Gastrocnemius medialis (tissue), 4 donors: ENCODE measurements at regions not wholly inside any gene's neighbourhood (a gene's known extent, or its start where the extent isn't known, plus 50 kb on each side); places are given as distances from the start of the nearest gene placed in this dataset.

Experiments used
- ATAC-seq, 2 donors: fragments of 150-250 bp; one replicate each; pipeline ENCODE4 v1.9.1; 2016
- DNase-seq, 2 donors: peaks; one replicate each; pipeline ENCODE4 v3.0.0-alpha.2; 2019
- H3K27ac ChIP-seq, 4 donors: fragments of 200-600 bp; sonication (generic); 1 replicate in 1 of 4; 2 replicates in 3 of 4; pipeline ENCODE4 v1.5.1; 2016 to 2018; ENCODE audit warnings: mild to moderate bottlenecking in 2 of 4, moderate library complexity in 1 of 4
- H3K27me3 ChIP-seq, 3 donors: fragments of 200-600 bp; sonication (generic) in 2 of 3; 1 replicate in 1 of 3; 2 replicates in 2 of 3; pipeline versions ENCODE4 v1.5.1 to v1.6.0; 2016 to 2019; ENCODE audit warnings: mild to moderate bottlenecking in 1 of 3, moderate library complexity in 1 of 3
- H3K36me3 ChIP-seq, 2 donors: fragments of 200-600 bp; sonication (generic) in 1 of 2; one replicate each; pipeline ENCODE4 v1.5.1; 2017 to 2018
- H3K4me1 ChIP-seq, 2 donors: fragments of 200-600 bp; sonication (generic) in 1 of 2; one replicate each; pipeline ENCODE4 v1.5.1; 2016 to 2017; ENCODE audit warnings: mild to moderate bottlenecking in 2 of 2
- H3K4me3 ChIP-seq, 4 donors: fragments of 200-600 bp; sonication (generic) in 3 of 4; 1 replicate in 1 of 4; 2 replicates in 3 of 4; pipeline ENCODE4 v1.5.1; 2016 to 2019; ENCODE audit warnings: mild to moderate bottlenecking in 2 of 4
- H3K9me3 ChIP-seq, 3 donors: fragments of 200-600 bp; sonication (generic) in 2 of 3; 1 replicate in 1 of 3; 2 replicates in 2 of 3; pipeline ENCODE4 v1.5.1; 2016 to 2019
- POLR2A ChIP-seq, 2 donors: fragments of 450-650 bp; IDR thresholded peaks; one replicate each; pipeline ENCODE4 v1.6.1; 2017; ENCODE audit warnings: antibody characterized with exemption in 2 of 2, mild to moderate bottlenecking in 2 of 2, moderate library complexity in 2 of 2
- in situ Hi-C, 4 donors: fragments of 200-750 bp; cut with MboI; loops; one replicate each; pipeline versions ENCODE4 v1.15.0 to v1.8.0; 2017; ENCODE audit warnings: low sequenced_read_pairs in 4 of 4
- intact Hi-C: fragments of 100-400 bp; cut with DNase I; formaldehyde crosslinking; loops from one replicate; pipeline ENCODE4 v1.15.1; 2023; ENCODE audit warnings: low total_unique reads
- TF ChIP-seq, protein P1 (sequence below), 5 experiments: fragments of 450-650 bp in 3 of 5; fragments of 200-600 bp in 2 of 5; sonication (generic) in 2 of 5; IDR thresholded peaks in 4 of 5; conservative IDR thresholded peaks in 1 of 5; 1 replicate in 4 of 5; 2 replicates in 1 of 5; pipeline ENCODE4 v1.5.1; 2016 to 2019; ENCODE audit warnings: antibody characterized with exemption in 5 of 5, mild to moderate bottlenecking in 3 of 5, moderate library complexity in 3 of 5

DNA sequence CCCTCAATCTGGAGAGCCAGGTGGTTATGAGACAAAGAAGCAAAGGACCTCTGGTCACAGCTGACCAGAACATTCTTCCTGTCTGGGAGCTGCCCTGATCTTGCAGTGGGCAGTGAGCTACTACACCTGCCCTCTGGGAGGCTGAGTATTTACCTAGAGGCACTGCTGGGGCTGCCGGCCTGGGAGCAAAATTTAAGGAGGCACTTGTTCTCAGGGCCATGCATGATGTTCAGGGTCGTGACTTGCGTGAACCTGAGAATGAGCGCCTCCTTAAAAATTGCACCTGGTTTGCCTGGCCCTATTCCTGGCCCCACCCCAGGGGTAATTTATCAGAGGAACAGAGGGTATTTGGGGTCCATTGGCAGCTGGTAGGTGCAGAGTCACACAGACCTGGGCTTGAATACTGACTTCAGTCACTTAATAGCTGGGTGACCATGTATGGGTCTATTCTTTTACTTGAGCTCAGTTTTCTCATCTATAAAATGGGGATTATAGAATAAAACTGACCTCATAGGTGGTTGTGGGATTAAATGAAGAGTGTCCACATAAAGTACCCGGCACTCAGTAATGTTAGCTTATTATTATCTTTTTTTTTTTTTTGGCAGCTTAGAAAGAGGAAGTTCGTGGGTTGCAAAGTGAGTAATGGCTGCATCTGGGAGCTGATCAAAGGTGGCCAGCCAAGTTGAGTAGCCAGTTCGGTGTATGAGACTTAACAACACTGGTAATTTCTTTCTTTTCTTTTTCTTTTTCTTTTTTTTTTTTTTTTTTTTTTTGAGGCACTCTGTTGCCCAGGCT is 107.4 kb upstream of the MED13L start:
- Histone ChIP-seq H3K27me3 (no peaks in the 10 kb centered on the region), H3K9me3 (no peaks in the 10 kb centered on the region), H3K4me1 (peaks cover 0 to 3% of the 10 kb centered on the region in 2 donors), H3K36me3 (no peaks in the 10 kb centered on the region), H3K4me3 (no peak overlapping the region), H3K27ac (no peak overlapping the region)
- intact Hi-C loops (no loop called here), in situ Hi-C loops (no loop called here)
- TF ChIP-seq, protein P1, sequence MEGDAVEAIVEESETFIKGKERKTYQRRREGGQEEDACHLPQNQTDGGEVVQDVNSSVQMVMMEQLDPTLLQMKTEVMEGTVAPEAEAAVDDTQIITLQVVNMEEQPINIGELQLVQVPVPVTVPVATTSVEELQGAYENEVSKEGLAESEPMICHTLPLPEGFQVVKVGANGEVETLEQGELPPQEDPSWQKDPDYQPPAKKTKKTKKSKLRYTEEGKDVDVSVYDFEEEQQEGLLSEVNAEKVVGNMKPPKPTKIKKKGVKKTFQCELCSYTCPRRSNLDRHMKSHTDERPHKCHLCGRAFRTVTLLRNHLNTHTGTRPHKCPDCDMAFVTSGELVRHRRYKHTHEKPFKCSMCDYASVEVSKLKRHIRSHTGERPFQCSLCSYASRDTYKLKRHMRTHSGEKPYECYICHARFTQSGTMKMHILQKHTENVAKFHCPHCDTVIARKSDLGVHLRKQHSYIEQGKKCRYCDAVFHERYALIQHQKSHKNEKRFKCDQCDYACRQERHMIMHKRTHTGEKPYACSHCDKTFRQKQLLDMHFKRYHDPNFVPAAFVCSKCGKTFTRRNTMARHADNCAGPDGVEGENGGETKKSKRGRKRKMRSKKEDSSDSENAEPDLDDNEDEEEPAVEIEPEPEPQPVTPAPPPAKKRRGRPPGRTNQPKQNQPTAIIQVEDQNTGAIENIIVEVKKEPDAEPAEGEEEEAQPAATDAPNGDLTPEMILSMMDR (IDR thresholded peaks at IDR 0.05 in 4 of 5, conservative IDR thresholded peaks at IDR 0.05 in 1 of 5), result no peak
- TF ChIP-seq POLR2A (IDR thresholded peaks at IDR 0.05), result no peak
- ATAC-seq (no peak), DNase-seq (no peak)

DNA sequence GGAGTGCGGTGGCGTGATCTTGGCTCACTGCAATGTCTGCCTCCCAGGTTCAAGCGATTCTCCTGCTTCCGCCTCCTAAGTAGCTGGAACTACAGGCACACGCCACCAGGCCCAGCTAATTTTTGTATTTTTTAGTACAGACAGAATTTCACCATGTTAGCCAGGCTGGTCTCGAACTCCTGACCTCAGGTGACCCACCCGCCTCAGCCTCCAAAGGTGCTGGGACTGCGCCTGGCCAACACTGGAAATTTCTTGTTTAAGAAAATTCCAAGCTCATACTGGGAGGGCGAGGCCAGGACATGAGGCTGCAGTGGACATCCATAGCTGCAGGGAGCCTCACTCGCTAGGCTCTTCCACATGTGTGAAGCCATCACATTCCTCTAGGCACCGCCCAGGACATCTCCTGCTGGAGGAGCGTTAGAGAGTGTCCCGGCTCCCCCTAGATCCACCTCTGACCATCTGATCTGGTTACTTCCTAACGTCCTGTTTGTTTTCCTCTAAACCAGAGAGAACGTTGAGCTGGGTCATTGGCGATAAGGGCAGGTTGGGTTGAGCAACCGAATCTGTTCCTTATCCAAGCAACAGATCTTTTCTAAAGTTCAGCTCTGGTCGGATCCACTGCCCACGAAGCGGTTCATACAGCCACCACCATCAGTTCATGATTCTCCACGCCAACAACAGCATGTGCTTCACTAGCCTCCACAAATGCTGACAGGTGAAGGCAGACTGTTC is 108.2 kb upstream of the MED13L start:
- Histone ChIP-seq H3K27me3 (no peaks in the 10 kb centered on the region), H3K27ac (no peak overlapping the region), H3K4me3 (no peak overlapping the region), H3K36me3 (no peaks in the 10 kb centered on the region), H3K9me3 (no peaks in the 10 kb centered on the region), H3K4me1 (peaks cover 0 to 3% of the 10 kb centered on the region in 2 donors)
- no peak for TF ChIP-seq POLR2A (IDR thresholded peaks at IDR 0.05)
- TF ChIP-seq, protein P1 (IDR thresholded peaks at IDR 0.05 in 4 of 5, conservative IDR thresholded peaks at IDR 0.05 in 1 of 5), result no peak
- intact Hi-C loops (no loop called here), in situ Hi-C loops (no loop called here)
- DNase-seq, result no peak
- no peak for ATAC-seq

DNA sequence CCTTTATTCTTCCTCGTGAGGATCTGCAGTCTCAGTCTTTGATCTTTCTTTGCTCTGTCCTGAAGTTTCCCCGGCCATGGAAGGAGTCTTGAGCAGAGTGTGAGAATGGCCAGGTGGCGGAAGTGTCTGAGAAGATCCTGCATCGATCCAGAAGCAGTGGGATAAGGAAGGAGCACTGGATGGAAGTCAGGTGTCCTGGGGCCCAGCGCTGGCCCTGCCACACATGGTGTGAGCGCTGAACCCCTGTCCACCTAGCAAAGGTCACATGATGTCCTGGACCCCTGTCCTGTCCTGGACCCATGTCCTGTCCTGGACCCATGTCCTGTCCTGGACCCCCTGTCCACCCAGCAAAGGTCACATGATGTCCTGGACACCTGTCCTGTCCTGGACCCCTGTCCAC is 111.8 kb upstream of the MED13L start:
- Histone ChIP-seq H3K36me3 (no peaks in the 10 kb centered on the region), H3K9me3 (no peaks in the 10 kb centered on the region), H3K4me1 (no peaks in the 10 kb centered on the region), H3K27ac (no peak overlapping the region), H3K4me3 (no peak overlapping the region), H3K27me3 (no peaks in the 10 kb centered on the region)
- in situ Hi-C loops, result no loop called here
- intact Hi-C loops, result no loop called here
- ATAC-seq (no peak), DNase-seq (no peak)
- TF ChIP-seq POLR2A (IDR thresholded peaks at IDR 0.05), result no peak
- TF ChIP-seq, protein P1 (IDR thresholded peaks at IDR 0.05 in 4 of 5, conservative IDR thresholded peaks at IDR 0.05 in 1 of 5), result no peak

DNA sequence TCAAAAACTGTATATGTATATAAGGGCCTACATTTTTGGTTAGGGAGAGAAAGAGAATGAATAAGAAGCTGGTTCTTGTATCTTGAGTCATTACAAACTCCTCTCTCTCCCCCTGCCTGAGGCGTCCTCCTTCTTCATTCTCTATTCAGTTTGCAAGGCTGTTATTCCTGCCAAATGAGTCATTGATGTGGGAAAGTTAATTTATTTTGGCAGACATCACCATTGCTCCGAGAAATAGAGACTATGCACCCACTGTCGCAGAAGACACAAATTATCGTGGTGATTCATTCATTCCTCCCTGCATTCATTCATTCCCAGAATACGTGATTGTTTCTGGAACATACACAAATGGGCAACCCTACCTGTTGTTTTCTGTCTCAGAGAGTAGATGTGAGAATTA is 112.5 kb upstream of the MED13L start:
- ATAC-seq (no peak), DNase-seq (no peak)
- H3K36me3 ChIP-seq, result no peaks in the 10 kb centered on the region
- in situ Hi-C loops, result no loop called here
- no peak overlapping the region for H3K27ac ChIP-seq
- H3K9me3 ChIP-seq, result no peaks in the 10 kb centered on the region
- no peaks in the 10 kb centered on the region for H3K27me3 ChIP-seq
- intact Hi-C loops, result no loop called here
- TF ChIP-seq, protein P1 (IDR thresholded peaks at IDR 0.05 in 4 of 5, conservative IDR thresholded peaks at IDR 0.05 in 1 of 5), result no peak
- TF ChIP-seq POLR2A (IDR thresholded peaks at IDR 0.05), result no peak
- no peak overlapping the region for H3K4me3 ChIP-seq
- no peaks in the 10 kb centered on the region for H3K4me1 ChIP-seq
